ENCODE measurements at regions not wholly inside any gene's neighbourhood (a gene's known extent, or its start where the extent isn't known, plus 50 kb on each side); places are given as distances from the start of the nearest gene placed in this dataset.

GRCh38 chr20:6914986-6915385 lies 147.5 kb downstream of the BMP2 start:
- no peak for DNase-seq
- no peaks in the 10 kb centered on the region for H3K36me3 ChIP-seq (ENCODE audit: control insufficient read depth, insufficient read depth, low read length)
- H3K27me3 ChIP-seq (ENCODE audit: control insufficient read depth, insufficient read depth, low read length) = no peaks in the 10 kb centered on the region
- no peak overlapping the region for H3K27ac ChIP-seq (ENCODE audit: low read length)
- H3K4me1 ChIP-seq (ENCODE audit: control insufficient read depth, insufficient read depth, low read length) = no peaks in the 10 kb centered on the region
- 60% methylated on average over 1 of the region's 4 CpGs for WGBS (ENCODE audit: insufficient coverage)
- no peak overlapping the region for H3K4me3 ChIP-seq (ENCODE audit: low read length)
- no peaks in the 10 kb centered on the region for H3K9me3 ChIP-seq (replicated peaks; ENCODE audit: control insufficient read depth, low read depth, low read length)

- Histone ChIP-seq H3K36me3 (ENCODE audit: control insufficient read depth, insufficient read depth, low read length) (no peaks in the 10 kb centered on the region), H3K4me1 (ENCODE audit: control insufficient read depth, insufficient read depth, low read length) (no peaks in the 10 kb centered on the region), H3K27ac (ENCODE audit: low read length) (no peak overlapping the region), H3K27me3 (ENCODE audit: control insufficient read depth, insufficient read depth, low read length) (no peaks in the 10 kb centered on the region), H3K9me3 (replicated peaks; ENCODE audit: control insufficient read depth, low read depth, low read length) (no peaks in the 10 kb centered on the region), H3K4me3 (ENCODE audit: low read length) (no peak overlapping the region)
- DNase-seq = no peak
- WGBS (ENCODE audit: insufficient coverage) = 100% methylated on average over 1 of the region's 1 CpG
These were observed 149.5 kb downstream of the BMP2 start for GRCh38 chr20:6916938-6917337.

- no peak overlapping the region for H3K27ac ChIP-seq (ENCODE audit: low read length)
- no peak overlapping the region for H3K4me3 ChIP-seq (ENCODE audit: low read length)
- no peaks in the 10 kb centered on the region for H3K4me1 ChIP-seq (ENCODE audit: control insufficient read depth, insufficient read depth, low read length)
- WGBS (ENCODE audit: insufficient coverage) = 90% methylated on average over 2 of the region's 6 CpGs
- H3K36me3 ChIP-seq (ENCODE audit: control insufficient read depth, insufficient read depth, low read length) = no peaks in the 10 kb centered on the region
- H3K27me3 ChIP-seq (ENCODE audit: control insufficient read depth, insufficient read depth, low read length) = no peaks in the 10 kb centered on the region
- no peaks in the 10 kb centered on the region for H3K9me3 ChIP-seq (replicated peaks; ENCODE audit: control insufficient read depth, low read depth, low read length)
- peak; percentile 66 for DNase-seq
These were observed 152.4 kb downstream of the BMP2 start for GRCh38 chr20:6919792-6920468.

GRCh38 chr20:6920991-6921613 lies 153.6 kb downstream of the BMP2 start:
- Histone ChIP-seq H3K27me3 (ENCODE audit: control insufficient read depth, insufficient read depth, low read length) (no peaks in the 10 kb centered on the region), H3K4me1 (ENCODE audit: control insufficient read depth, insufficient read depth, low read length) (no peaks in the 10 kb centered on the region), H3K27ac (ENCODE audit: low read length) (no peak overlapping the region), H3K9me3 (replicated peaks; ENCODE audit: control insufficient read depth, low read depth, low read length) (no peaks in the 10 kb centered on the region), H3K36me3 (ENCODE audit: control insufficient read depth, insufficient read depth, low read length) (no peaks in the 10 kb centered on the region), H3K4me3 (ENCODE audit: low read length) (no peak overlapping the region)
- DNase-seq = no peak
- 90% methylated on average over 7 of the region's 9 CpGs for WGBS (ENCODE audit: insufficient coverage)

- Histone ChIP-seq H3K36me3 (ENCODE audit: control insufficient read depth, insufficient read depth, low read length) (no peaks in the 10 kb centered on the region), H3K27me3 (ENCODE audit: control insufficient read depth, insufficient read depth, low read length) (no peaks in the 10 kb centered on the region), H3K9me3 (replicated peaks; ENCODE audit: control insufficient read depth, low read depth, low read length) (no peaks in the 10 kb centered on the region), H3K27ac (ENCODE audit: low read length) (no peak overlapping the region), H3K4me3 (ENCODE audit: low read length) (no peak overlapping the region), H3K4me1 (ENCODE audit: control insufficient read depth, insufficient read depth, low read length) (no peaks in the 10 kb centered on the region)
- DNase-seq = no peak
- WGBS (ENCODE audit: insufficient coverage) = 60% methylated on average over 1 of the region's 1 CpG
These were observed 154.4 kb downstream of the BMP2 start for GRCh38 chr20:6921717-6922386.

GRCh38 chr20:6924681-6925080 lies 157.2 kb downstream of the BMP2 start:
- Histone ChIP-seq H3K27ac (ENCODE audit: low read length) (no peak overlapping the region), H3K4me1 (ENCODE audit: control insufficient read depth, insufficient read depth, low read length) (no peaks in the 10 kb centered on the region), H3K4me3 (ENCODE audit: low read length) (no peak overlapping the region), H3K27me3 (ENCODE audit: control insufficient read depth, insufficient read depth, low read length) (no peaks in the 10 kb centered on the region), H3K36me3 (ENCODE audit: control insufficient read depth, insufficient read depth, low read length) (no peaks in the 10 kb centered on the region), H3K9me3 (replicated peaks; ENCODE audit: control insufficient read depth, low read depth, low read length) (no peaks in the 10 kb centered on the region)
- peak; percentile 11 for DNase-seq

- no CpG with 5 or more reads among the region's 2 CpGs for WGBS (ENCODE audit: insufficient coverage)
- no peaks in the 10 kb centered on the region for H3K27me3 ChIP-seq (ENCODE audit: control insufficient read depth, insufficient read depth, low read length)
- H3K27ac ChIP-seq (ENCODE audit: low read length) = no peak overlapping the region
- H3K36me3 ChIP-seq (ENCODE audit: control insufficient read depth, insufficient read depth, low read length) = no peaks in the 10 kb centered on the region
- no peak overlapping the region for H3K4me3 ChIP-seq (ENCODE audit: low read length)
- no peaks in the 10 kb centered on the region for H3K4me1 ChIP-seq (ENCODE audit: control insufficient read depth, insufficient read depth, low read length)
- no peak for DNase-seq
- H3K9me3 ChIP-seq (replicated peaks; ENCODE audit: control insufficient read depth, low read depth, low read length) = no peaks in the 10 kb centered on the region
These were observed 158.3 kb downstream of the BMP2 start for GRCh38 chr20:6925744-6926278.

GRCh38 chr20:6940048-6940447 lies 172.6 kb downstream of the BMP2 start:
- WGBS (ENCODE audit: insufficient coverage) = 40% methylated on average over 1 of the region's 5 CpGs
- Histone ChIP-seq H3K4me1 (ENCODE audit: control insufficient read depth, insufficient read depth, low read length) (no peaks in the 10 kb centered on the region), H3K27ac (ENCODE audit: low read length) (no peak overlapping the region), H3K27me3 (ENCODE audit: control insufficient read depth, insufficient read depth, low read length) (no peaks in the 10 kb centered on the region), H3K4me3 (ENCODE audit: low read length) (no peak overlapping the region), H3K9me3 (replicated peaks; ENCODE audit: control insufficient read depth, low read depth, low read length) (no peaks in the 10 kb centered on the region), H3K36me3 (ENCODE audit: control insufficient read depth, insufficient read depth, low read length) (no peaks in the 10 kb centered on the region)
- DNase-seq = peak; percentile 37

GRCh38 chr20:6940876-6941275 lies 173.4 kb downstream of the BMP2 start:
- peak; percentile 83 for DNase-seq

GRCh38 chr20:6941571-6941970 lies 174.1 kb downstream of the BMP2 start:
- no peak for DNase-seq
- Histone ChIP-seq H3K4me1 (ENCODE audit: control insufficient read depth, insufficient read depth, low read length) (no peaks in the 10 kb centered on the region), H3K4me3 (ENCODE audit: low read length) (no peak overlapping the region), H3K9me3 (replicated peaks; ENCODE audit: control insufficient read depth, low read depth, low read length) (no peaks in the 10 kb centered on the region), H3K36me3 (ENCODE audit: control insufficient read depth, insufficient read depth, low read length) (no peaks in the 10 kb centered on the region), H3K27ac (ENCODE audit: low read length) (no peak overlapping the region), H3K27me3 (ENCODE audit: control insufficient read depth, insufficient read depth, low read length) (no peaks in the 10 kb centered on the region)
- 56% methylated on average over 2 of the region's 2 CpGs for WGBS (ENCODE audit: insufficient coverage)

More at GRCh38 chr20:6940876-6941275, 173.4 kb downstream of the BMP2 start:
- Histone ChIP-seq H3K4me3 (ENCODE audit: low read length) (no peak overlapping the region), H3K27ac (ENCODE audit: low read length) (no peak overlapping the region), H3K9me3 (replicated peaks; ENCODE audit: control insufficient read depth, low read depth, low read length) (no peaks in the 10 kb centered on the region), H3K36me3 (ENCODE audit: control insufficient read depth, insufficient read depth, low read length) (no peaks in the 10 kb centered on the region), H3K27me3 (ENCODE audit: control insufficient read depth, insufficient read depth, low read length) (no peaks in the 10 kb centered on the region), H3K4me1 (ENCODE audit: control insufficient read depth, insufficient read depth, low read length) (no peaks in the 10 kb centered on the region)
- WGBS (ENCODE audit: insufficient coverage) = no CpG with 5 or more reads among the region's 2 CpGs
